Testis (tissue), 2 donors: ENCODE measurements at regions not wholly inside any gene's neighbourhood (a gene's known extent, or its start where the extent isn't known, plus 50 kb on each side); places are given as distances from the start of the nearest gene placed in this dataset.

ENCODE experiments used
- DNase-seq: peaks from one replicate; pipeline ENCODE4 v3.0.0-alpha.2; 2019
- H3K27ac ChIP-seq, 2 donors: fragments of 200-600 bp; sonication (generic); one replicate each; pipeline ENCODE4 v1.5.1; 2019
- H3K27me3 ChIP-seq: fragments of 200-600 bp; sonication (generic); one replicate; pipeline ENCODE4 v1.5.1; 2019
- H3K36me3 ChIP-seq: fragments of 200-600 bp; sonication (generic); one replicate; pipeline ENCODE4 v1.5.1; 2017; ENCODE audit warnings: low read depth; ENCODE audit errors: missing control alignments
- H3K4me1 ChIP-seq: fragments of 200-600 bp; sonication (generic); one replicate; pipeline ENCODE4 v1.5.1; 2019
- H3K4me3 ChIP-seq, 2 donors: fragments of 200-600 bp; sonication (generic); one replicate each; pipeline ENCODE4 v1.5.1; 2017 to 2019
- H3K9me3 ChIP-seq: fragments of 200-600 bp; sonication (generic); one replicate; pipeline ENCODE4 v1.5.1; 2017
- CTCF ChIP-seq, 3 experiments: fragments of 450-650 bp in 2 of 3; fragments of 200-600 bp in 1 of 3; sonication (generic) in 1 of 3; IDR thresholded peaks; one replicate each; pipeline ENCODE4 v1.5.1; 2016 to 2019; ENCODE audit warnings: antibody characterized with exemption in 3 of 3, mild to moderate bottlenecking in 2 of 3, moderate library complexity in 1 of 3
- POLR2A ChIP-seq: fragments of 450-650 bp; IDR thresholded peaks from one replicate; pipeline ENCODE4 v1.6.1; 2017; ENCODE audit warnings: antibody characterized with exemption, mild to moderate bottlenecking, moderate library complexity
- WGBS, 2 donors: methylation state at CpG; one replicate each; pipeline ENCODE4 v1.1.5; 2018; 5-methylcytosine and 5-hydroxymethylcytosine counted together
- intact Hi-C: fragments of 100-400 bp; cut with DNase I; formaldehyde crosslinking; loops from one replicate; pipeline ENCODE4 v1.15.1; 2023; ENCODE audit warnings: low total_unique reads

GRCh38 chr1:39122056-39122455 is 82.4 kb upstream of the MACF1 start:
- Histone ChIP-seq H3K27ac (no peak overlapping the region), H3K9me3 (no peaks in the 10 kb centered on the region), H3K27me3 (no peaks in the 10 kb centered on the region), H3K4me3 (no peak overlapping the region), H3K4me1 (peaks cover under 1% of the 10 kb centered on the region), H3K36me3 (no peaks in the 10 kb centered on the region)
- TF ChIP-seq CTCF (IDR thresholded peaks at IDR 0.05) (no peak), POLR2A (no peak)
- intact Hi-C loops, result no loop called here
- WGBS, 2 donors, result 96 to 98% methylated on average over 6 of the region's 6 CpGs
- no peak for DNase-seq

DNA sequence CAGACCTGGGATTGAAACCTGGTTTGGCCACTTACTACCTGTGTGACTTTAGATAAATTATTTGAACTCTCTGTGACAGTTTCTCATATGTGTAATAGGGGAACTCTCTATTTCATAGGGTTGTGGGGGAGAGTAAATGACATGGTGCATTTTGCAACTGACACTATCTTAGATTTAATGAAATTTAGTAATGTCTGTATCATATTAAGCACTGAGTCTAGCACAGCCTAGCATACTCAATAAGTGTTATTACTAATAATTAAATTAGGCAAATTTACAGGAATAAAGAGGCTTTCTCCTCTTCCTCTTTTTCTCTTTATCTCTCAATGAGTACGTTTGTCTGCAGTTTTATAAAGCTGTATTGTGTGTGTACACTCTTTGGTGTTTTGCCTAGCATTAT is 80.2 kb upstream of the MACF1 start:
- H3K4me1 ChIP-seq, result peaks cover 3% of the 10 kb centered on the region
- 74 to 87% methylated on average over 1 of the region's 1 CpG for whole genome bisulfite sequencing, 2 donors
- H3K36me3 ChIP-seq, result no peaks in the 10 kb centered on the region
- no peak overlapping the region for H3K27ac ChIP-seq
- no peak for TF ChIP-seq CTCF (IDR thresholded peaks at IDR 0.05)
- TF ChIP-seq POLR2A, result no peak
- H3K9me3 ChIP-seq, result no peaks in the 10 kb centered on the region
- no peak overlapping the region for H3K4me3 ChIP-seq
- H3K27me3 ChIP-seq, result no peaks in the 10 kb centered on the region
- DNase-seq, result no peak
- intact Hi-C loops, result no loop called here

DNA sequence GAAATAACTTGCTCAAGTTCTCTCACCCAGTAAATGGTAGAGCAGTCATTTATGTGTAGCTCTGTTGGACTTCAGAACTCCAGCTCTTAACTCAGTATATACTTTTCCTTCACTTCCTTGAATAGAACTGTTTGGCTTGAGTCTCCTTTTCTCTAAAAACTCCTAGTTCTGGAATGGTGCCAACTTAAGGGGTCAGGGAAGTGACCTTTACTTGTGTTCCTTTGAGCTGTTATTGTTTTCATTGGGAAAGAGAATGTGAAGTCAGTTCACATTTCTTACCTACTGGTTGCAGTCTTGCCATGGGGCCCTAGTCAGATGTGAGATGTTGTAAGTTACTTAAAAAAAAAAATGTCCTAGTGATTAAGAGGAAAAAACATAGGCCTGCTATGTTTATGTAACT is 77.0 kb upstream of the MACF1 start:
- no peak for TF ChIP-seq CTCF (IDR thresholded peaks at IDR 0.05)
- TF ChIP-seq POLR2A, result no peak
- peak; percentile 26 for DNase-seq
- H3K9me3 ChIP-seq, result no peaks in the 10 kb centered on the region
- no peaks in the 10 kb centered on the region for H3K27me3 ChIP-seq
- H3K27ac ChIP-seq, result no peak overlapping the region
- H3K36me3 ChIP-seq, result no peaks in the 10 kb centered on the region
- H3K4me1 ChIP-seq, result peaks cover 16% of the 10 kb centered on the region
- no peak overlapping the region for H3K4me3 ChIP-seq
- intact Hi-C loops, result no loop called here

GRCh38 chr1:39128126-39128525 is 76.4 kb upstream of the MACF1 start:
- Histone ChIP-seq H3K4me1 (peaks cover 16% of the 10 kb centered on the region), H3K27ac (no peak overlapping the region), H3K36me3 (no peaks in the 10 kb centered on the region), H3K27me3 (no peaks in the 10 kb centered on the region), H3K4me3 (no peak overlapping the region), H3K9me3 (no peaks in the 10 kb centered on the region)
- WGBS, 2 donors, result 75 to 91% methylated on average over 4 of the region's 4 CpGs
- intact Hi-C loops, result no loop called here
- no peak for DNase-seq
- TF ChIP-seq CTCF (IDR thresholded peaks at IDR 0.05) (no peak), POLR2A (no peak)

GRCh38 chr1:39128959-39129358 is 75.5 kb upstream of the MACF1 start:
- no peak for TF ChIP-seq CTCF (IDR thresholded peaks at IDR 0.05)
- no peak for TF ChIP-seq POLR2A
- H3K27ac ChIP-seq, result no peak overlapping the region
- no peaks in the 10 kb centered on the region for H3K9me3 ChIP-seq
- H3K36me3 ChIP-seq, result no peaks in the 10 kb centered on the region
- intact Hi-C loops, result no loop called here
- no peak overlapping the region for H3K4me3 ChIP-seq
- H3K27me3 ChIP-seq, result no peaks in the 10 kb centered on the region
- H3K4me1 ChIP-seq, result peaks cover 16% of the 10 kb centered on the region
- WGBS, 2 donors, result 84 to 90% methylated on average over 2 of the region's 2 CpGs
- no peak for DNase-seq
